GM10266 (cell line): ENCODE measurements at regions not wholly inside any gene's neighbourhood (a gene's known extent, or its start where the extent isn't known, plus 50 kb on each side); places are given as distances from the start of the nearest gene placed in this dataset.

ENCODE experiments used
- DNase-seq: peaks from one replicate; pipeline ENCODE4 v3.0.0; 2012; ENCODE audit errors: extremely low spot score
- TF ChIP-seq, protein P1 (sequence below): IDR thresholded peaks from 2 replicates; pipeline ENCODE4 v1.5.1; 2012; ENCODE audit warnings: mild to moderate bottlenecking, low read depth; ENCODE audit not compliant: control insufficient read depth, insufficient read depth; ENCODE audit errors: missing control alignments

DNA sequence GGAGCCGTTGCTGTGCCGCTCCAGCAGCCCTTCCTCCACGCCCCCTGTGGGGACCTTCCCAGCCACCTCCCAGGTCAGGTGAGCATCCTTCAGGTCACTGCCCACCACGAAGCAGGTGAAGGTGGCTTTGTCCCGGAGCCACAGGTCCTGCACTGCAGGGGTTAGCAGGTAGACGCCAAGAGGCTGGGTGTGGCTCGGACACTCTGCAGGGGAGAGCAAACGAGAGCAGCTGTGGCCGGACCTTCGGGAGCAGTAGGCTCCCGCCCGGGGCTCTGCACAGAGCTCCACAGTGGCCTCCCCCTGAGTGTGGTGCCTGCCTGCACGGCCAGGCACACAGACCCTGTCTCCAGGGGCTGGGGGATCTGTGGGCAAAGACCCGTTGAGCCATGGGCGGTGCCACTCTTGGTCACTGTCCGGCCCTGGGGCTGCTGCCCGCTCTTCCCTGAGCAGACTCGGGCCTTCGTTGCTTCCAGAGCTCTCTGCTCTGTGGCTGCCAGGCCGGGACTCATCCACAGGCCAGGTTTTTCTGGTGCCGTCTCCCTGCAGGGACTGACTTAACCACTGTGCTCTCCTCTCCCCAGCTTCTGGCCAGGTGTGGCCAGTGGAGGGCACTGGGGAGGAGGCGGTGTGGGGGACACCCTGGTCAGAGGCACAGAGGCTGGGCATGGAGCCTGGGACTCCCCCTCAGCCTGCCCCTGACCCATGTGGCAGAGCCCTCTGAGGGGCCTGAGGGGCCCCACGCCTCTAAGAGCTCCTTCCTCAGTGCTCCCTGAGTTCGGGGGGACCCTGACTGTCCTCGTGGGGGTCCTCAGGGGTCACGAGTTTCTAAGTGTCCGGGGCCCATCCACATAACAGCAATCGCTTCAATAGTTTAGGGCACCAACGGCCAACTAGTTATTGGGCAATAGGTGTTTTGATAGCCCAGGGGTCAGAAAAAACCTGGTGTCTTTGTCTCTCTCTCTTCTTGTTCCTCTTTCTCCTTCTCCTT lies 314.9 kb downstream of the TMEM121 start:
- TF ChIP-seq, protein P1, sequence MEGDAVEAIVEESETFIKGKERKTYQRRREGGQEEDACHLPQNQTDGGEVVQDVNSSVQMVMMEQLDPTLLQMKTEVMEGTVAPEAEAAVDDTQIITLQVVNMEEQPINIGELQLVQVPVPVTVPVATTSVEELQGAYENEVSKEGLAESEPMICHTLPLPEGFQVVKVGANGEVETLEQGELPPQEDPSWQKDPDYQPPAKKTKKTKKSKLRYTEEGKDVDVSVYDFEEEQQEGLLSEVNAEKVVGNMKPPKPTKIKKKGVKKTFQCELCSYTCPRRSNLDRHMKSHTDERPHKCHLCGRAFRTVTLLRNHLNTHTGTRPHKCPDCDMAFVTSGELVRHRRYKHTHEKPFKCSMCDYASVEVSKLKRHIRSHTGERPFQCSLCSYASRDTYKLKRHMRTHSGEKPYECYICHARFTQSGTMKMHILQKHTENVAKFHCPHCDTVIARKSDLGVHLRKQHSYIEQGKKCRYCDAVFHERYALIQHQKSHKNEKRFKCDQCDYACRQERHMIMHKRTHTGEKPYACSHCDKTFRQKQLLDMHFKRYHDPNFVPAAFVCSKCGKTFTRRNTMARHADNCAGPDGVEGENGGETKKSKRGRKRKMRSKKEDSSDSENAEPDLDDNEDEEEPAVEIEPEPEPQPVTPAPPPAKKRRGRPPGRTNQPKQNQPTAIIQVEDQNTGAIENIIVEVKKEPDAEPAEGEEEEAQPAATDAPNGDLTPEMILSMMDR = no peak
- DNase-seq = no peak

DNA sequence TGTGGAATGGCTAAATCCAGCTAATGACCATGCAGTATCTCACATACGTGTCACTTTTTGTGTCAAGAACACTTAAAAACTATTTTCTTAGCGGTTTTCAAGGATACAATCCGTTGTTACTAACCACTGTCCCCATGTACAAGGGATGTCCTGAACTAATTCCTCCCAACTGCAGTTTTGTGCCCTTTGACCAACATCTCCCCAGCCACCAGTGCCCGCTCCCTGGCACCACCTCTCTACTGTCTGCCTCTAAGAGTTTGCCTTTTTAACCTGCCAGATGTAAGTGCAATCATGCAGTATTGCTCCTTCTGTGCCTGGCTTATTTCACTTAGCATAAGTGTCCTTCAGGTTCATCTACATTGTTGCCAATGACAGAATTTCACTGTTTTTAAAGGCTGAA lies 315.7 kb downstream of the TMEM121 start:
- DNase-seq = no peak
- TF ChIP-seq, protein P1 = no peak

DNA sequence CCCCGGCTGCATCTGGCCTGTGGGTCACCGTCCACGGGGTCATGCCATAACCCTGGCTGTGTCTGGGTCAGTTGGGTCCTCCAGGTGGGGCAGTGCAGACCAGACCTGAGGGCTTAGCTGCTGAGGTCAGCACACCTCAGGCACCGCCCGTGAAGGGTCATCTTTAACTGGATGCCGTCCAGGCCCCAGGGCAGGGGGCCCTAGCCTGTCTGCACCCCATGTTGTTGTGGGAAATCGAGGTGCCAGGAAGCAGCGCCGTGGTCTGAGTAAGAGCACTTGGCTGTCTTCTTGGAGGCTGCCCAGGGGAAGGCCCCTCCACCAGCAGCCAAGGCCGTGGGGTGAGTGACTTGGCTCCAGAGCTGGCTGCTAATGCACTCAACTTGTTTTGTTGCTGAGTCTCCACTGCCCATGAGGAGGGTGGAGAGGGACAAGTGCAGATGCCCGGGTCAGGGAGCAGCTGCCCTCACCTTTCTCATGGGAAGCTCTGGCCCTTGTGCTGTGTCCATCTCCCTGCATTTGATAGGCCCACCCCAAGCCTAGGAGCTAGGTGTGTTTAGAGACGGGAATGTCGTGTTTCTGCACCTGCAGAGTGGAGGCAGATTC lies 317.2 kb downstream of the TMEM121 start:
- no peak for DNase-seq
- TF ChIP-seq, protein P1 = no peak

DNA sequence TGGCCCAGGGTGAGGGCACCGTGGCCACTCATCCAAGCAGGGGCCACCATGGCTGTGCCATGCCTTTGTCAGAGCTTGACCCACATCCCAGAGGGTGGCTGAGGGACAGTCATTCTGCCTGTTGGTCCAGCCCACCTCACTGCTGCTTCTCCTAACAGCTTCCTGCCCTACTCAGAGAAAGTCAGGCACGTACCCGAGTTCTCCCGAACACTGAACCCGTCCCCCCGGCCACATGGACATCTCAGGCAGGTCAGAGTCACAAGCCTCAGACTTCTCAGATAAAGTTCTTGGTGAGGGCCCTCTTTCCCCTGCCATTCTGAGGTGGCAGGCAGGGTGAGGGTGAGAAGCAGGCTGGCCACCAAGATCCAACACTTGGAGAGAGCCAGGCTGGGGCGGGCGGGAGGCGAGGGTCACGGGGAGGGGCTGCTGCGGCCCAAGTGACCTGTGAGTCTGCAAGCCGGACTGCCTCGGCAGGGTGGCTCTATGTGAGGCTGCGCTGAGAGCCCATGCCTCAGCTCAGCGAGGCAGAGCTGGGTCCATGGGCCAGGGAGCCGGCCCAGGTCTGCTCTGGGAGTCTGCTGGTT lies 317.8 kb downstream of the TMEM121 start:
- DNase-seq = no peak
- TF ChIP-seq, protein P1 = no peak

DNA sequence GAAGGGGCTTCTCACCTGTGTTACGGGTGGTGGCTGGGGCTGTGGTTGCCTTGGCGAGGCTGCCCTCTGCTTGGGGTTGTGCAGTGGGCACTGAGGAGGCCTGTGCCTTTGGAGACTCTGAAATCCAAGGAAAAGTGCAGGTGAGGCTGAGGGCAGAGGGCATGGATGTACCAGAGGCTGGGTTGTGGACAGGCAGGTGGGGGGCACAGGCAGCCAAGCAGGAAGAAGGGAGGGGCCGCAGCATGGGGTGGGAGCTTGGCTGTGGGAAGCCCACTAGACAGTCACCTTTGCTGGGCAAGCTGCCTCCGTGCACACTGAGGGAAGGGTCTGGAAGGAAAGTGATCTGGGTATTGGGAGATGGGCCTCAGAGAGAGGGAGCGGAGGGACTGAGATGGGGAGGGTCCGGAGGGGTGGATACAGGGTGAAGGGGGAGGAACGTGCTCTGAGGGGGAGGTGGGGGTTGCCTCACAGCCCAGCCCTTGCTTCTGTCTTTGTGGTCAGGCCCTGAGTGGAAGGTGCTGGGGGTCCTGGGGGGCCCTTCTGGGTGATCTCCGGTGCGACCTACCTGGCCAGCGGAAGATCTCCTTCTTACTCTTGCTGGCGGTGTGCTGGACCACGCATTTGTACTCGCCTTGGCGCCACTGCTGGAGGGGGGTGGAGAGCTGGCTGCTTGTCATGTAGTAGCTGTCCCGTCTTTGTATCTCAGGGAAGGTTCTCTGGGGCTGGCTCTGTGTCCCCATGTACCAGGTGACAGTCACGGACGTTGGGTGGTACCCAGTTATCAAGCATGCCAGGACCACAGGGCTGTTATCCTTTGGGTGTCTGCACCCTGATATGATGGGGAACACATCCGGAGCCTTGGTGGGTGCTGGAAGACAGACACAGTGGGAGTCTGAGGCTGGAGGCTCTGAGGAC lies 318.7 kb downstream of the TMEM121 start:
- peak; percentile 2 for DNase-seq
- TF ChIP-seq, protein P1 = no peak

DNA sequence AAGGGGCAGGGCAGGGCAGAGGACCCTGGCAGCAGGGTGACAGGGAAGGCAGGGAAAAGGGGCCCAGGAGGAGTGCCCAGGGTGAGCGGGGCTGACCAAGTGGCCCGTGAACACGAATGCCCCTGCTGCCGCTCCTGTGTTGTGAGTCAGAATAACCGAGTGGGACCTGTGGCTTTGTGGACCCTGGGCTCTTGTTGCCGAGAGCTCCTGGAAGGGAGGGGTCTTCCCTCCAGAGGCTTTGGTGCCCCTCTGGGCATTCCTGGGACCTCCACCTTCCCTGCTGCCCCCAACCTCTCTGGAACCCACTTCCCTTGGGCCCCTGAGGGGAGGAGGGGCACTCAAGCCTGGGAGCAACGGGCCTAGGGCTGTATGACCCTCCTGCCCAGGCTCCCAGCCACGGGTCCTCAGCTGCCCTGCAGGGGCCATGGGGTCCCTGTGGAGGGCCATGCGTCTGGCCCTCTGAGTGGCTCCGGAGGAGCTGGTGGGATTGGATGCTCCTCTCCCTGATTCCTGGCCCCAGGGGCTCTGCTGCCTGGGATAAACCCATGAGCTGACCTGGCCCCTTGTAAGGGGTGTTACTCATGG lies 319.4 kb downstream of the TMEM121 start:
- DNase-seq = peak; percentile 3
- TF ChIP-seq, protein P1 = no peak
